WTC11 (cell line): ENCODE measurements at regions not wholly inside any gene's neighbourhood (a gene's known extent, or its start where the extent isn't known, plus 50 kb on each side); places are given as distances from the start of the nearest gene placed in this dataset.

Source experiments
- ATAC-seq: fragments of 200-7000 bp; cut with Tn5 transposase; 2 replicates; pipeline ENCODE4 v1.10.0; 2021; ENCODE audit warnings: mild to moderate bottlenecking, moderate library complexity
- CTCF ChIA-PET: fragments of 300-600 bp; sonication (Branson Sonifier 250); formaldehyde crosslinking; loops from one replicate; lab custom pipeline; 2021; ENCODE audit warnings: antibody characterized with exemption; lab: Charles Lee
- POLR2A ChIA-PET: fragments of 350-600 bp; sonication (Branson Sonifier 250); formaldehyde crosslinking; loops from one replicate; lab custom pipeline; 2021; ENCODE audit warnings: antibody characterized with exemption; lab: Charles Lee
- DNase-seq: peaks from one replicate; pipeline ENCODE4 v3.0.0; 2021; ENCODE audit warnings: low spot score
- H3K27ac Mint-ChIP-seq: 2 replicates; pipeline ENCODE4 v1.8.0; 2021; ENCODE audit warnings: mixed read lengths
- H3K27me3 Mint-ChIP-seq: 2 replicates; pipeline ENCODE4 v1.8.0; 2021; ENCODE audit warnings: low read depth, mild to moderate bottlenecking, moderate library complexity, mixed read lengths
- H3K36me3 Mint-ChIP-seq: 2 replicates; pipeline ENCODE4 v1.8.0; 2021; ENCODE audit warnings: mixed read lengths
- H3K4me1 Mint-ChIP-seq: 2 replicates; pipeline ENCODE4 v1.8.0; 2022; ENCODE audit warnings: mixed read lengths
- H3K4me3 Mint-ChIP-seq: 2 replicates; pipeline ENCODE4 v1.8.0; 2021; ENCODE audit warnings: mild to moderate bottlenecking, moderate library complexity, mixed read lengths
- H3K9me3 Mint-ChIP-seq: 2 replicates; pipeline ENCODE4 v1.8.0; 2021; ENCODE audit warnings: mixed read lengths
- ATF2 ChIP-seq: sonication (generic); formaldehyde crosslinking; IDR thresholded peaks from 2 replicates; pipeline ENCODE4 v1.8.1; 2022; ENCODE audit warnings: low read depth, missing genetic modification reagents, borderline replicate concordance
- CREM ChIP-seq: sonication (generic); formaldehyde crosslinking; IDR thresholded peaks from 2 replicates; pipeline ENCODE4 v1.8.1; 2022; ENCODE audit warnings: mild to moderate bottlenecking, missing genetic modification reagents, moderate library complexity
- E2F4 ChIP-seq: sonication (generic); formaldehyde crosslinking; IDR thresholded peaks from 2 replicates; pipeline ENCODE4 v1.8.1; 2022; ENCODE audit warnings: low read depth, mild to moderate bottlenecking, moderate library complexity, missing genetic modification reagents, borderline replicate concordance
- ELF4 ChIP-seq: sonication (generic); formaldehyde crosslinking; IDR thresholded peaks from 2 replicates; pipeline ENCODE4 v1.8.1; 2022; ENCODE audit warnings: low read depth, mild to moderate bottlenecking, moderate library complexity, missing genetic modification reagents
- ESRRA ChIP-seq: sonication (generic); formaldehyde crosslinking; IDR thresholded peaks from 2 replicates; pipeline ENCODE4 v1.8.1; 2022; ENCODE audit warnings: mild to moderate bottlenecking, missing genetic modification reagents, borderline replicate concordance
- GRHL2 ChIP-seq: fragments of 250-450 bp; sonication (Bioruptor Pico); IDR thresholded peaks from 2 replicates; pipeline ENCODE4 v1.8.0; 2022; ENCODE audit warnings: mild to moderate bottlenecking, moderate library complexity; ENCODE audit not compliant: insufficient replicate concordance, severe bottlenecking
- HMGA2 ChIP-seq: fragments of 250-450 bp; sonication (Bioruptor Pico); IDR thresholded peaks from 2 replicates; pipeline ENCODE4 v1.4.0; 2021; ENCODE audit warnings: mild to moderate bottlenecking, moderate library complexity
- IRF2 ChIP-seq: sonication (generic); formaldehyde crosslinking; IDR thresholded peaks from 2 replicates; pipeline ENCODE4 v1.8.0; 2022; ENCODE audit warnings: low read depth, missing genetic modification reagents, borderline replicate concordance
- RORB ChIP-seq: fragments of 250-450 bp; sonication (Bioruptor Pico); IDR thresholded peaks from 2 replicates; pipeline ENCODE4 v1.9.0; 2021; ENCODE audit warnings: mild to moderate bottlenecking
- SMAD3 ChIP-seq: sonication (generic); formaldehyde crosslinking; IDR thresholded peaks from 2 replicates; pipeline ENCODE4 v1.8.0; 2022; ENCODE audit warnings: missing genetic modification reagents, mild to moderate bottlenecking, borderline replicate concordance
- STAT6 ChIP-seq: sonication (generic); formaldehyde crosslinking; conservative IDR thresholded peaks from 2 replicates; pipeline ENCODE4 v1.8.1; 2023; ENCODE audit warnings: mild to moderate bottlenecking, low read depth, missing genetic modification reagents, moderate library complexity
- USF1 ChIP-seq: sonication (generic); formaldehyde crosslinking; IDR thresholded peaks from 2 replicates; pipeline ENCODE4 v1.8.0; 2022; ENCODE audit warnings: mild to moderate bottlenecking, missing genetic modification reagents
- ZNF138 ChIP-seq: sonication (generic); formaldehyde crosslinking; conservative IDR thresholded peaks from 2 replicates; pipeline ENCODE4 v1.8.1; 2022; ENCODE audit warnings: mild to moderate bottlenecking, moderate library complexity, missing genetic modification reagents
- ZNF219 ChIP-seq: sonication (generic); formaldehyde crosslinking; IDR thresholded peaks from 2 replicates; pipeline ENCODE4 v1.8.0; 2023; ENCODE audit warnings: missing genetic modification reagents, mild to moderate bottlenecking, borderline replicate concordance
- ZNF281 ChIP-seq: sonication (generic); formaldehyde crosslinking; IDR thresholded peaks from 2 replicates; pipeline ENCODE4 v1.8.0; 2023; ENCODE audit warnings: mild to moderate bottlenecking, missing genetic modification reagents
- ZNF423 ChIP-seq: fragments of 250-450 bp; sonication (Bioruptor Pico); IDR thresholded peaks from 2 replicates; pipeline ENCODE4 v2.1.2; 2022; ENCODE audit warnings: mild to moderate bottlenecking, moderate library complexity
- ZNF512 ChIP-seq: sonication (generic); formaldehyde crosslinking; IDR thresholded peaks from 2 replicates; pipeline ENCODE4 v1.8.1; 2022; ENCODE audit warnings: missing genetic modification reagents, borderline replicate concordance
- ZNF532 ChIP-seq: fragments of 250-450 bp; sonication (Bioruptor Pico); IDR thresholded peaks from 2 replicates; pipeline ENCODE4 v1.9.0; 2021; ENCODE audit warnings: mild to moderate bottlenecking, borderline replicate concordance

- TF ChIP-seq STAT6 (CRISPR knock-in tag) (no peak), SMAD3 (CRISPR knock-in tag) (no peak), ZNF532 (no peak), ZNF281 (CRISPR knock-in tag) (no peak), ELF4 (CRISPR knock-in tag) (no peak), GRHL2 (CRISPR knock-in tag) (no peak), HMGA2 (no peak), ZNF512 (CRISPR knock-in tag) (no peak), ATF2 (CRISPR knock-in tag) (no peak)
- TF ChIP-seq, all 79 proteins: peak for 0
These were observed 119.0 kb upstream of the DST start (continued) for GRCh38 chr6:56761651-56762050.

GRCh38 chr6:56760842-56761241 is 118.2 kb upstream of the DST start:
- DNase-seq (no peak), ATAC-seq (no peak)
- no peaks in the 10 kb centered on the region for H3K27me3 Mint-ChIP-seq
- ChIA-PET POLR2A (no interaction called here), CTCF (interaction anchor here (1.2 to 1.8 kb wide), 2 partner anchors 51 to 123 kb away, joined by 3 to 4 read pairs; no protein-coding TSS in a partner anchor)
- no peaks in the 10 kb centered on the region for H3K36me3 Mint-ChIP-seq
- no peak overlapping the region for H3K4me3 Mint-ChIP-seq
- no peaks in the 10 kb centered on the region for H3K9me3 Mint-ChIP-seq
- H3K4me1 Mint-ChIP-seq: peaks cover 69% of the 10 kb centered on the region
- no peak overlapping the region for H3K27ac Mint-ChIP-seq
- TF ChIP-seq RORB (CRISPR knock-in tag) (no peak), E2F4 (CRISPR knock-in tag) (no peak), IRF2 (CRISPR knock-in tag) (no peak), ZNF138 (CRISPR knock-in tag) (no peak), ESRRA (no peak), CREM (no peak), ZNF423 (CRISPR knock-in tag) (no peak), STAT6 (CRISPR knock-in tag) (no peak), ZNF219 (CRISPR knock-in tag) (no peak), USF1 (CRISPR knock-in tag) (no peak)
